SK-N-SH (cell line): ENCODE measurements at regions not wholly inside any gene's neighbourhood (a gene's known extent, or its start where the extent isn't known, plus 50 kb on each side); places are given as distances from the start of the nearest gene placed in this dataset.

Source experiments
- CTCF ChIP-seq: fragments of 200-600 bp; sonication (generic); IDR thresholded peaks from 2 replicates; pipeline ENCODE4 v1.6.1; 2017; ENCODE audit warnings: antibody characterized with exemption, mild to moderate bottlenecking, moderate library complexity
- ELF1 ChIP-seq: IDR thresholded peaks from 2 replicates; pipeline ENCODE4 v1.4.0; 2012
- EP300 ChIP-seq, 2 experiments: IDR thresholded peaks; 2 replicates each; pipeline versions ENCODE4 v1.4.0 to v1.6.1; 2012; ENCODE audit warnings: borderline replicate concordance in 1 of 2, low read depth in 1 of 2, low read length in 1 of 2
- EZH2phosphoT487 ChIP-seq: fragments of 200-600 bp; sonication (generic); IDR thresholded peaks from 2 replicates; pipeline ENCODE4 v1.6.1; 2017; ENCODE audit warnings: low read depth, mixed run types, mild to moderate bottlenecking, antibody characterized with exemption, moderate library complexity, borderline replicate concordance
- FOXJ3 ChIP-seq: sonication (generic); formaldehyde crosslinking; IDR thresholded peaks from 2 replicates; pipeline ENCODE4 v1.5.1; 2020; ENCODE audit warnings: mild to moderate bottlenecking, missing genetic modification reagents
- JUND ChIP-seq: IDR thresholded peaks from 2 replicates; pipeline ENCODE4 v1.4.0; 2012
- MXI1 ChIP-seq: IDR thresholded peaks from 2 replicates; pipeline ENCODE4 v1.6.1; 2012; ENCODE audit warnings: mild to moderate bottlenecking, low read depth, low read length, improper control_type of control experiment
- POLR2AphosphoS5 ChIP-seq: IDR thresholded peaks from 2 replicates; pipeline ENCODE4 v1.6.1; 2012; ENCODE audit warnings: low read depth, low read length
- REST ChIP-seq: IDR thresholded peaks from 2 replicates; pipeline ENCODE4 v1.6.1; 2012; ENCODE audit warnings: mild to moderate bottlenecking, low read depth, low read length, moderate library complexity
- SIN3A ChIP-seq: IDR thresholded peaks from 2 replicates; pipeline ENCODE4 v1.6.1; 2012; ENCODE audit warnings: low read depth, mild to moderate bottlenecking, low read length, moderate library complexity, borderline replicate concordance
- TAF1 ChIP-seq: IDR thresholded peaks from 2 replicates; pipeline ENCODE4 v1.6.1; 2012; ENCODE audit warnings: low read depth, mild to moderate bottlenecking, low read length, moderate library complexity, borderline replicate concordance
- YY1 ChIP-seq: IDR thresholded peaks from 2 replicates; pipeline ENCODE4 v1.4.0; 2012; ENCODE audit warnings: low read depth, mild to moderate bottlenecking

DNA sequence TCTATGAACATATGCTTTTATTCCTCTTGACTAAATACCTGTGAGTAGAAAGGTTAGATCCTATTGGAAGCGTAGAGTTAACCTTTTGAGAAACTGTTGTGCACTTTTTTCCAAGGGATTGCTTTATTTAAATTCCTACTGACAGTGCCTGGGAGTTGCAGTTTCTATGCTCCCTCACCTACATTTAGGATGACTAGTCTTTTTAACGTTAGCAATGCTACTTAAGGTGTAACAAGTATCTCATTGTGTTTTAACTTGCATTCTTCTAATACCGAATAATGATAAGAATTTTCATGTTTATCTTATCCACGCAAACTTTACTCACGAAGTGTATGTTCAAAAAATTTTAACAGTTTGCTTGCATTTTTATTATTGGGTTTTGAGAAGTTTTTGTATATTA, 1123.9 kb upstream of the PCDH7 start:
- no peak for TF ChIP-seq CTCF
- no peak for TF ChIP-seq JUND
- no peak for TF ChIP-seq SIN3A
- TF ChIP-seq EP300 (IDR thresholded peaks at IDR 0.05; ENCODE audit: borderline replicate concordance in 1 of 2, low read depth in 1 of 2, low read length in 1 of 2) = no peak
- TF ChIP-seq TAF1 = no peak
- TF ChIP-seq FOXJ3 = no peak
- TF ChIP-seq REST = no peak
- TF ChIP-seq YY1 = no peak
- TF ChIP-seq EZH2phosphoT487 = no peak
- TF ChIP-seq POLR2AphosphoS5 = no peak
- TF ChIP-seq MXI1 = no peak
- no peak for TF ChIP-seq ELF1
